Breast epithelium (tissue), 4 donors: ENCODE measurements at regions not wholly inside any gene's neighbourhood (a gene's known extent, or its start where the extent isn't known, plus 50 kb on each side); places are given as distances from the start of the nearest gene placed in this dataset.

Source experiments
- DNase-seq, 2 donors: peaks; one replicate each; pipeline ENCODE4 v3.0.0-alpha.2; 2019; ENCODE audit warnings: low spot score in 2 of 2
- H3K27ac ChIP-seq, 2 donors: fragments of 200-600 bp; sonication (generic) in 1 of 2; one replicate each; pipeline ENCODE4 v1.5.1; 2016 to 2019; ENCODE audit warnings: mild to moderate bottlenecking in 1 of 2
- H3K27me3 ChIP-seq, 2 donors: fragments of 200-600 bp; sonication (generic) in 1 of 2; one replicate each; pipeline versions ENCODE4 v1.5.1 to v1.6.0; 2017 to 2019; ENCODE audit warnings: control low read depth in 1 of 2, mild to moderate bottlenecking in 1 of 2
- H3K36me3 ChIP-seq: fragments of 200-600 bp; one replicate; pipeline ENCODE4 v1.5.1; 2019
- H3K4me1 ChIP-seq, 2 donors: fragments of 200-600 bp; sonication (generic); one replicate each; pipeline ENCODE4 v1.5.1; 2016 to 2019; ENCODE audit warnings: control low read depth in 1 of 2
- H3K4me3 ChIP-seq, 3 donors: fragments of 200-600 bp; sonication (generic); 1 replicate in 2 of 3; 2 replicates in 1 of 3; pipeline ENCODE4 v1.5.1; 2016 to 2019; ENCODE audit warnings: mild to moderate bottlenecking in 3 of 3, moderate library complexity in 2 of 3
- H3K9me3 ChIP-seq, 2 donors: fragments of 200-600 bp; sonication (generic) in 1 of 2; one replicate each; pipeline ENCODE4 v1.5.1; 2016 to 2019; ENCODE audit warnings: control low read depth in 1 of 2
- POLR2A ChIP-seq: fragments of 450-650 bp; IDR thresholded peaks from one replicate; pipeline ENCODE4 v1.6.1; 2016; ENCODE audit warnings: antibody characterized with exemption, mild to moderate bottlenecking, moderate library complexity
- POLR2AphosphoS5 ChIP-seq, 3 donors: sonication (generic); formaldehyde crosslinking; IDR thresholded peaks; one replicate each; pipeline ENCODE4 v1.6.1; 2017; ENCODE audit warnings: antibody characterized with exemption in 3 of 3
- intact Hi-C: fragments of 100-400 bp; cut with DNase I; formaldehyde crosslinking; loops from one replicate; pipeline ENCODE4 v1.15.1; 2023; ENCODE audit warnings: low total_unique reads
- TF ChIP-seq, protein P1 (sequence below), 3 donors: fragments of 450-650 bp; IDR thresholded peaks; one replicate each; pipeline ENCODE4 v1.5.1; 2016 to 2017; ENCODE audit warnings: antibody characterized with exemption in 3 of 3, mild to moderate bottlenecking in 3 of 3, moderate library complexity in 3 of 3

DNA sequence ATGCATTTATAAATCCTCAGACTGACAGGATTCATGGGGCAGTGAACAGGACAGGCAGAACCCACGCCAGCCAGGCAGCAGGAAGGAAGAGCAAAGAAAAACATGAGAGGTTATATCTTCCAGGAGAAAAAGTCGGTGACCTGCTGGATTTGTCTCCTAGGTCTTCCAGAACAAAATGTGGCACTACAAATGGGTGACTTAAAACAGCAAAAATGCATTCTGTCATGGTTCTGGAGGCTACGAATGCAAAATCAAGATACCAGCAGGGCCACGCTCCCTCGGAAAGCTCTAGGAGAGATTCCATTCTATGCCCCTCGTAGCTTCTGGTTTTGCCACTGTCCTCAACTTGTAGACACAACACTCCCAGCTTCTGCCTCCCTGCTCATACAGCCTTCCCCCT lies 63.4 kb downstream of the PSMG1 start:
- TF ChIP-seq POLR2AphosphoS5 (IDR thresholded peaks at IDR 0.05) (no peak), POLR2A (no peak)
- TF ChIP-seq, protein P1, sequence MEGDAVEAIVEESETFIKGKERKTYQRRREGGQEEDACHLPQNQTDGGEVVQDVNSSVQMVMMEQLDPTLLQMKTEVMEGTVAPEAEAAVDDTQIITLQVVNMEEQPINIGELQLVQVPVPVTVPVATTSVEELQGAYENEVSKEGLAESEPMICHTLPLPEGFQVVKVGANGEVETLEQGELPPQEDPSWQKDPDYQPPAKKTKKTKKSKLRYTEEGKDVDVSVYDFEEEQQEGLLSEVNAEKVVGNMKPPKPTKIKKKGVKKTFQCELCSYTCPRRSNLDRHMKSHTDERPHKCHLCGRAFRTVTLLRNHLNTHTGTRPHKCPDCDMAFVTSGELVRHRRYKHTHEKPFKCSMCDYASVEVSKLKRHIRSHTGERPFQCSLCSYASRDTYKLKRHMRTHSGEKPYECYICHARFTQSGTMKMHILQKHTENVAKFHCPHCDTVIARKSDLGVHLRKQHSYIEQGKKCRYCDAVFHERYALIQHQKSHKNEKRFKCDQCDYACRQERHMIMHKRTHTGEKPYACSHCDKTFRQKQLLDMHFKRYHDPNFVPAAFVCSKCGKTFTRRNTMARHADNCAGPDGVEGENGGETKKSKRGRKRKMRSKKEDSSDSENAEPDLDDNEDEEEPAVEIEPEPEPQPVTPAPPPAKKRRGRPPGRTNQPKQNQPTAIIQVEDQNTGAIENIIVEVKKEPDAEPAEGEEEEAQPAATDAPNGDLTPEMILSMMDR (IDR thresholded peaks at IDR 0.05) = no peak
- intact Hi-C loops = loop anchor here (10.0 kb wide), 1 partner anchor 385 kb away; no protein-coding TSS in a partner anchor
- H3K27ac ChIP-seq = no peak overlapping the region

DNA sequence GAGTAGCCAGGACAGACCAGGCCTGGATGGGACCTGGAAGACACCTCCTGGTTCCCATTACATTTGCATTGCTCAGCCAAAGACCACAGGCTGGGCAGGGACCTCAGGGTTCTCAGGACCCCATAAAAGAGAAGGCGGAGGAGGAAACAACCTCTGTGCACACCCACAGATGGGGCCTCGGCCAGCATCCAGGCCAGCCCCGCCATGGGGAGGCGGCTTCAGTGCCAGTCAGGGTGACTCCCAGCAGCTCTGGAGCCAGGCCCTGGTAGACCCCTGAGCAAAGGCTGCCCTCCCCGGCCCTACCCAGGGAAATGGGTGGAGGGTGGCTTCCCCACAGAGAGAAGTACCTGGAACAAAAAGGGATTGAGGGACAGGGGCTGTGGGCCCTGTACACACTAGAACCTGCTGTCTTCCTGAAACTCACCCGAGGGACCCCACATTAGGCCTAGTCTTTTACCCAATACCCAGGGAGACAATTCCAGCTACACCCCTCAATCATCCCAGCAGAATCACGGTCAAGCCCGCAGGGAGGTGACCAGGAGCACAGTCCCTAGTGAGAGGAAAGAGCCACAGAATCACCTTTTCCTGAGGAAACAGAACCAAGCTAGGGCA lies 64.5 kb downstream of the PSMG1 start:
- H3K9me3 ChIP-seq = peaks cover 10 to 13% of the 10 kb centered on the region in 2 donors
- H3K4me3 ChIP-seq = no peak overlapping the region
- H3K36me3 ChIP-seq = no peaks in the 10 kb centered on the region
- intact Hi-C loops = no loop called here
- no peaks in the 10 kb centered on the region for H3K27me3 ChIP-seq
- TF ChIP-seq POLR2A (no peak), POLR2AphosphoS5 (IDR thresholded peaks at IDR 0.05) (no peak)
- TF ChIP-seq, protein P1 (IDR thresholded peaks at IDR 0.05) = no peak
- peak in 1 of 2 donors; percentile 13 for DNase-seq
- H3K4me1 ChIP-seq = no peaks in the 10 kb centered on the region
- H3K27ac ChIP-seq = no peak overlapping the region

More for the DNA sequence above, 63.4 kb downstream of the PSMG1 start:
- H3K4me3 ChIP-seq = no peak overlapping the region
- no peak for DNase-seq
- no peaks in the 10 kb centered on the region for H3K27me3 ChIP-seq
- H3K4me1 ChIP-seq = no peaks in the 10 kb centered on the region
- H3K9me3 ChIP-seq = peaks cover 10 to 14% of the 10 kb centered on the region in 2 donors
- no peaks in the 10 kb centered on the region for H3K36me3 ChIP-seq

DNA sequence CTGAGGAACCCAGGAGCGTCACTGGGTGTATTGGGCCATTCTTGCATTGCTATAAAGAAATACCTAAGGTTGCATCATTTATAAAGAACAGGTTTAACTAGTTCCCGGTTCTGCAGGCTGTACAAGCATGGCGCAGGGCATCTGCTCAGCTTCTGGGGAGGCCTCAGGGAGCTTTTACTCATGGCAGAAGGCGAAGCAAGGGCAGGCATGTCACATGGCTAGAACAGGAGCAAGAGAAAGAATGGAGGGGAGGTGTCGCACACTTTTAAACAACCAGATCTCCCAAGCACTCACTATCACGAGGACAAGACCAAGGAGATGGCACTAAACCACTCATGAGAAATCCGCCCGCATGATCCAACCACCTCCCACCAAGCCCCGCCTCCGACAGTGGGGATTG lies 65.2 kb downstream of the PSMG1 start:
- H3K4me1 ChIP-seq = no peaks in the 10 kb centered on the region
- H3K9me3 ChIP-seq = peaks cover 5 to 6% of the 10 kb centered on the region in 2 donors
- no peak for DNase-seq
- no peak overlapping the region for H3K4me3 ChIP-seq
- intact Hi-C loops = no loop called here
- TF ChIP-seq POLR2A (no peak), POLR2AphosphoS5 (IDR thresholded peaks at IDR 0.05) (no peak)
- TF ChIP-seq, protein P1 (IDR thresholded peaks at IDR 0.05) = no peak
- H3K36me3 ChIP-seq = no peaks in the 10 kb centered on the region
- no peaks in the 10 kb centered on the region for H3K27me3 ChIP-seq
- no peak overlapping the region for H3K27ac ChIP-seq

DNA sequence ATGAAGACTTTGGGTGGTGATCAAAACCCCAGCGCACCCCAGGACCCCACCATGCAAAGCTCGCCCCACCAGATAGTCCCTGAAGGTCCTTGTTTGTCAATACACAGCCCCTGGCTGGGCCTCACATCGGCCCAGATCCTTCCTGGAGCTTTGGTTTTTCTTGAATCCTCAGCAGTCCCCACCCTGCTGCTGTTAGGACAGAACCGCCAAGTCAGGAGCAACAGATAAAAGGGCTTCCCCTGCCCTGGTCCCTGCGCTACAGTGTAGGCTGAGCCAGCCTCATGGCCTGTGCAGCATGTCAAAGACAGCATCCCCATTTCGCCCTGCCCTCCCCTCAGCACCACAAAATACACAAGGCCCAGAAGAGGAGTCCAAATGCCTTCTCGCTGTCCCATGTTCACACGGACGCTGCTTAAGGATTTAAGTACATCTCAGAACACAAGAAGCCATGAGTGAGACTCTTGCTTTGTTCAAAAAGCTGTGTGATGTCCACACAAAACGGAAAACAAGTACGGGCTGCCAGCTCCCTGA lies 65.7 kb downstream of the PSMG1 start:
- Histone ChIP-seq H3K4me1 (no peaks in the 10 kb centered on the region), H3K36me3 (no peaks in the 10 kb centered on the region), H3K27ac (no peak overlapping the region), H3K4me3 (no peak overlapping the region), H3K27me3 (no peaks in the 10 kb centered on the region), H3K9me3 (peaks cover 0 to under 1% of the 10 kb centered on the region in 2 donors)
- TF ChIP-seq POLR2AphosphoS5 (IDR thresholded peaks at IDR 0.05) = no peak
- no peak for TF ChIP-seq POLR2A
- TF ChIP-seq, protein P1 (IDR thresholded peaks at IDR 0.05) = no peak
- intact Hi-C loops = no loop called here
- no peak for DNase-seq

DNA sequence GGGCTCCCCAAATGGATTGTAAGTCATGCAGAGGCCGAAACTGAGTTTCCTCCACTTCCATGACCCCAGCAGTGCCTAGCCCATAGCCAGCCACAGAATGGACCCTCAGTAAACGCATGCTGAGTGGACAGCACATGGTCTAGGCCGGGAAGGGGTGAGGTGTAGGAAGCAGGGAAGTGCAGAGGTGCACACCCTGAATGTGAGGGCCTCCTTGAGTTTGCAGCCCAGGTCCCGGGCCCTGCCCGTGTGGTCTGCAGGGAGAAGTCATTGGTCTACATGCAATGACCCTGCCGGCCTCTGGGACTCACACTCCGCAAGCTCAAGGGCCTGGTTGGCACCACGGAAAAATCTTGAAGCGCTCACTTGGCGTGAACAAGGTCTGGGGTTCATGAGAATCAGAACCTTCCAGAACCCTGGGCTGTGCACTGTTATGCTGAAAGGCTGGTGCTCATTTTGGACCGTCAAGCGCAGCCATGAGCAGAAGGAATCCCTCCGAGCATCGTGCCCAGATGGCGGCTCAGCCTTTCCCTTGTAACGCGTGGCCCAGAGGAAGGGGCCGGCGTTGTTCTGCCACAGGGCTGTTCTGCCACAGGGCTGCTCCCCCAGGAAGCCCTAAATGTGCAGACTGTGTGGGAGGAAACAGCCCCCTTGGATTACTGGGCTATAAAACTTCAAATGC lies 66.4 kb downstream of the PSMG1 start:
- Histone ChIP-seq H3K27me3 (no peaks in the 10 kb centered on the region), H3K9me3 (no peaks in the 10 kb centered on the region), H3K4me3 (no peak overlapping the region), H3K27ac (no peak overlapping the region), H3K4me1 (no peaks in the 10 kb centered on the region), H3K36me3 (no peaks in the 10 kb centered on the region)
- intact Hi-C loops = no loop called here
- no peak for DNase-seq
- TF ChIP-seq POLR2A (no peak), POLR2AphosphoS5 (IDR thresholded peaks at IDR 0.05) (no peak)
- TF ChIP-seq, protein P1 (IDR thresholded peaks at IDR 0.05) = no peak
